Colonic mucosa (tissue), 4 donors: ENCODE measurements at regions not wholly inside any gene's neighbourhood (a gene's known extent, or its start where the extent isn't known, plus 50 kb on each side); places are given as distances from the start of the nearest gene placed in this dataset.
A peak's percentile ranks its signal among the peaks of the same experiment; 100 is the strongest.

Source experiments
- DNase-seq: peaks from one replicate; pipeline ENCODE4 v3.0.0-alpha.2; 2020
- H3K27ac ChIP-seq: fragments of 200-600 bp; one replicate; pipeline ENCODE4 v1.8.0; 2021
- H3K27me3 ChIP-seq: fragments of 200-600 bp; one replicate; pipeline ENCODE4 v1.8.0; 2021
- H3K36me3 ChIP-seq: fragments of 200-600 bp; one replicate; pipeline ENCODE4 v1.8.0; 2021
- H3K4me1 ChIP-seq: fragments of 200-600 bp; one replicate; pipeline ENCODE4 v1.8.0; 2021; ENCODE audit warnings: mild to moderate bottlenecking
- H3K4me3 ChIP-seq: fragments of 200-600 bp; one replicate; pipeline ENCODE4 v1.8.0; 2021
- H3K9ac ChIP-seq, 2 donors: one replicate each; pipeline ENCODE4 v1.7.0; 2013; ENCODE audit warnings: control low read depth in 2 of 2, low read depth in 2 of 2, low read length in 2 of 2
- H3K9me3 ChIP-seq: fragments of 200-600 bp; one replicate; pipeline ENCODE4 v1.8.0; 2021
- CTCF ChIP-seq: fragments of 200-600 bp; IDR thresholded peaks from one replicate; pipeline ENCODE4 v1.8.0; 2022; ENCODE audit warnings: antibody characterized with exemption, mild to moderate bottlenecking
- intact Hi-C: fragments of 100-400 bp; cut with DNase I; formaldehyde crosslinking; loops from one replicate; pipeline ENCODE4 v1.14.1; 2022
- donor health status: healthy.
- donor health status: DM: no; HTN: no; CAD: no.
- donor health status: DM: no; HTN: no; CAD: no.

- no peaks in the 10 kb centered on the region for H3K36me3 ChIP-seq
- H3K27ac ChIP-seq, result no peak overlapping the region
- H3K4me1 ChIP-seq, result no peaks in the 10 kb centered on the region
- no peaks in the 10 kb centered on the region for H3K9me3 ChIP-seq
- no peak for DNase-seq
- intact Hi-C loops, result loop anchor here (10.0 kb wide), 1 partner anchor 60 kb away; no protein-coding TSS in a partner anchor
- no peak for TF ChIP-seq CTCF
- no peak overlapping the region for H3K9ac ChIP-seq
- no peaks in the 10 kb centered on the region for H3K27me3 ChIP-seq
- H3K4me3 ChIP-seq, result no peak overlapping the region
These were observed 113.8 kb upstream of the CPEB4 start for GRCh38 chr5:173774271-173774761.

GRCh38 chr5:173775261-173776197 is 112.6 kb upstream of the CPEB4 start:
- Histone ChIP-seq H3K36me3 (no peaks in the 10 kb centered on the region), H3K9me3 (no peaks in the 10 kb centered on the region), H3K4me1 (no peaks in the 10 kb centered on the region), H3K27ac (no peak overlapping the region), H3K27me3 (no peaks in the 10 kb centered on the region), H3K9ac (no peak overlapping the region), H3K4me3 (no peak overlapping the region)
- DNase-seq, result no peak
- no peak for TF ChIP-seq CTCF
- intact Hi-C loops, result loop anchor here (10.0 kb wide), 1 partner anchor 59 kb away; no protein-coding TSS in a partner anchor

GRCh38 chr5:173777149-173777548 is 111.0 kb upstream of the CPEB4 start:
- no peak for DNase-seq
- no peak for TF ChIP-seq CTCF
- Histone ChIP-seq H3K9ac (no peak overlapping the region), H3K27ac (no peak overlapping the region), H3K9me3 (no peaks in the 10 kb centered on the region), H3K36me3 (no peaks in the 10 kb centered on the region), H3K4me1 (no peaks in the 10 kb centered on the region), H3K4me3 (no peak overlapping the region), H3K27me3 (no peaks in the 10 kb centered on the region)
- intact Hi-C loops, result loop anchor here (10.0 kb wide), 1 partner anchor 58 kb away; no protein-coding TSS in a partner anchor

- H3K9ac ChIP-seq, result no peak overlapping the region
- H3K4me3 ChIP-seq, result no peak overlapping the region
- no peak for TF ChIP-seq CTCF
- H3K27me3 ChIP-seq, result no peaks in the 10 kb centered on the region
- no peak for DNase-seq
- no peak overlapping the region for H3K27ac ChIP-seq
- H3K4me1 ChIP-seq, result no peaks in the 10 kb centered on the region
- no peaks in the 10 kb centered on the region for H3K36me3 ChIP-seq
- intact Hi-C loops, result loop anchor here (10.0 kb wide), 1 partner anchor 57 kb away; no protein-coding TSS in a partner anchor
- H3K9me3 ChIP-seq, result no peaks in the 10 kb centered on the region
These were observed 110.5 kb upstream of the CPEB4 start for GRCh38 chr5:173777674-173778073.

GRCh38 chr5:173778152-173778782 is 109.9 kb upstream of the CPEB4 start:
- DNase-seq, result no peak
- intact Hi-C loops, result loop anchor here (10.0 kb wide), 1 partner anchor 57 kb away; no protein-coding TSS in a partner anchor

More at GRCh38 chr5:173778152-173778782, 109.9 kb upstream of the CPEB4 start:
- H3K27me3 ChIP-seq, result no peaks in the 10 kb centered on the region
- TF ChIP-seq CTCF, result no peak
- no peaks in the 10 kb centered on the region for H3K9me3 ChIP-seq
- peak overlapping the region; percentile 49 for H3K27ac ChIP-seq
- H3K36me3 ChIP-seq, result no peaks in the 10 kb centered on the region
- H3K4me3 ChIP-seq, result no peak overlapping the region
- H3K9ac ChIP-seq, result no peak overlapping the region
- no peaks in the 10 kb centered on the region for H3K4me1 ChIP-seq
